ENCODE measurements at regions not wholly inside any gene's neighbourhood (a gene's known extent, or its start where the extent isn't known, plus 50 kb on each side); places are given as distances from the start of the nearest gene placed in this dataset.

DNA sequence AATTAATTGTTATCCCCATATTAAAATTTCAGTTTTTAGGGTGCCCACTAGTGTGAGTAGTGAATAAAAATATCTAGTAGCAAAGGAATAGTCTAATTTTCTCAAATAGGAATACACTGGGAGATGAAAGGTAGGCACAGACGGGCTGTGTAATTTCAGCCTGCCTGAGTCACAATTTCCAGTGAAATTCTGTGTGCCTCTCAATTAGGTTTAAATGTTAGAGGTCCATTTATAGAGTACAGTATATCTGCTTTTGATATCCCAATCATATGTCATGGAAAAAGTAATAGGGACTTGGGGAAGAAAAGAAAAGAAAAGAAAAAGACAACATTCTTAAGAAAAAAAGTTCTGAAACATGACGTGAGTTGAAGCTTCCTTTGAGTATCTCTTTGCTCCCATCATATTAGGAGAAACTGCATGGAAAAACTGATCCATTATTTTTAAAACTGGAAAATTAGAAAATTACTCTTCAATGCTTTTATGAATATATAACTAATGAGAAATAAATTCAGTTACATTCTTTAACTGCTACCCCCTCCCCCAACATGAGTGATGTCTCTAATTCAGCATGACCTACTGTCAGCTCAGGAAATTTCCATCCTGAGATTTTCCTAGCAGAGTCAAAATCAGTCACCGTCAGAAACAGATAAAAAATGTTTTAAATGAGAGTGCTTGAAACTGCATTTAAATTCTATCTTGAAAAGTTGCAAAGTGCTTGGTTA is 473.8 kb upstream of the HSF2 start:
- Histone ChIP-seq H3K27me3 (ENCODE audit: control insufficient read depth in 3 of 3, insufficient read depth in 3 of 3, low read length in 3 of 3) (no peaks in the 10 kb centered on the region), H3K27ac (ENCODE audit: low read depth in 1 of 3, low read length in 2 of 3) (no peak overlapping the region), H3K9me3 (ENCODE audit: control insufficient read depth in 2 of 2, insufficient read depth in 1 of 2, low read depth in 1 of 2, low read length in 1 of 2) (no peaks in the 10 kb centered on the region), H3K4me1 (ENCODE audit: control insufficient read depth in 3 of 3, insufficient read depth in 2 of 3, low read depth in 1 of 3, low read length in 2 of 3) (no peaks in the 10 kb centered on the region), H3K4me3 (ENCODE audit: low read depth in 1 of 3, low read length in 3 of 3) (no peak overlapping the region), H3K36me3 (ENCODE audit: control insufficient read depth in 3 of 3, insufficient read depth in 2 of 3, low read depth in 1 of 3, low read length in 3 of 3) (no peaks in the 10 kb centered on the region)
- no peak for DNase-seq
- FAIRE-seq = no peak
- 66 to 83% (median 78%) methylated on average over 3 of the region's 3 CpGs for WGBS, 3 donors

DNA sequence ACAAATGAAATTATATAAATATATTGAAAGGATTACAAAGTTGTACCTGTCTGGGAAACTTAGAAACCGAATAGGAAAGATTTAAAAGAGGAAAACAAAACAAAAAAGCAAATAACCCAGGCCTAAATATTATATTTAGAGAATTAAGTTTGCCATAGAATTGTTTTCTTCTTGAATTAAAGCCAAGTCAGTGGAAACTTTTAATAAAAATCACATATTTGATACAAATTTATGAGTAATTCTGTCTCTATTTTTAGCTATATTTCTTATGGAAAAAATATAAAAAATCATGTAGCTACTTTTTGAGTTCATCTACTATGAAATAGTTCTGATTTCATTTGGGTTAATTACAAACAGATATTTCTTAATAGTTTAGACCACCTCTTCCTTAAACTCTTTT is 470.2 kb upstream of the HSF2 start:
- no peaks in the 10 kb centered on the region for H3K9me3 ChIP-seq (ENCODE audit: control insufficient read depth in 2 of 2, insufficient read depth in 1 of 2, low read depth in 1 of 2, low read length in 1 of 2)
- H3K27ac ChIP-seq (ENCODE audit: low read depth in 1 of 3, low read length in 2 of 3) = no peak overlapping the region
- 58 to 79% (median 62%) methylated on average over 1 of the region's 1 CpG for WGBS, 3 donors
- no peaks in the 10 kb centered on the region for H3K4me1 ChIP-seq (ENCODE audit: control insufficient read depth in 3 of 3, insufficient read depth in 2 of 3, low read depth in 1 of 3, low read length in 2 of 3)
- no peak overlapping the region for H3K4me3 ChIP-seq (ENCODE audit: low read depth in 1 of 3, low read length in 3 of 3)
- H3K27me3 ChIP-seq (ENCODE audit: control insufficient read depth in 3 of 3, insufficient read depth in 3 of 3, low read length in 3 of 3) = no peaks in the 10 kb centered on the region
- FAIRE-seq = no peak
- no peaks in the 10 kb centered on the region for H3K36me3 ChIP-seq (ENCODE audit: control insufficient read depth in 3 of 3, insufficient read depth in 2 of 3, low read depth in 1 of 3, low read length in 3 of 3)
- no peak for DNase-seq

DNA sequence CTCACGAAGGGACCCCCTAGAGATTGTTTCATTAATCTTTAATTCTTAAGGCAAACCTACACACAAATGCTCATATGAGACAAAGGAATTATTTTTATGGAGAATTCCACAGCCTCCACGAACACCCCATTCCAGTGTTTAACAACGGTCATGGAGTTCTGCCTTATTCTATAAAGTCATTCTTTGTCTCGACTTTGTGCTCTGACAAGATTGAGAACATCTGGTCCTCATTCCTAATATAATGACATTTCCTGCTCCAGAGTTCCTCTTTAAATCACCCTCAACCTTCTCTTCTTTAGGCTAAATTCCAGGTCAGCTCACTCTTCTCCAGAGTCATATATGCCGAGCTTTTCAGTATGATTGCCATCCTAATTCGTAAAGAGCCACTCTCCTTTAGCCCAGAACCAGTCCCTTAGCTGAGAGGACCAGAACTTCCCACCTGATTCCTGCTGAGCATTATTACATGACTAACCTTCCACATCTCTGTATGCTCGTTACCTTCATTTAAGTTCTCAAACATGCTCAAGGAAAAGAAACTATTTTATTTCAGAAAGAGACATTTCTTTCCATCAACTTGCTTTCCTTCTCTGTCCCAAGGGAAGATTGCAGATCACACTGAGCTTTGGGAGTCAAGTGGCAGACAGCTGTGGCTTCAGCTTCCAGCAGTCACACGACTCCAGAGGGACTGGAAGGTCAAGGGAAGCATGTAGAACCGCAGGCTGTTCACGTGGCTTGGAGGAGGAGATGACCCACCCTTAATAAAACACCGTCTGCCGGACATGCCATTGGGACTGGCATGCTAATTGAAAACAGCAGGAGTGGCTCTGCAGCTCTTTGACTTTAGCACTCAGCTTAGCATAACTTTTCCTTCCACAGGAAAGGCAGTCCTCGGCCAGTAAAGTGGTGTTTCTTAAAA is 467.1 kb upstream of the HSF2 start:
- Histone ChIP-seq H3K9me3 (ENCODE audit: control insufficient read depth in 2 of 2, insufficient read depth in 1 of 2, low read depth in 1 of 2, low read length in 1 of 2) (no peaks in the 10 kb centered on the region), H3K27me3 (ENCODE audit: control insufficient read depth in 3 of 3, insufficient read depth in 3 of 3, low read length in 3 of 3) (no peaks in the 10 kb centered on the region), H3K27ac (ENCODE audit: low read depth in 1 of 3, low read length in 2 of 3) (no peak overlapping the region), H3K4me1 (ENCODE audit: control insufficient read depth in 3 of 3, insufficient read depth in 2 of 3, low read depth in 1 of 3, low read length in 2 of 3) (no peaks in the 10 kb centered on the region), H3K36me3 (ENCODE audit: control insufficient read depth in 3 of 3, insufficient read depth in 2 of 3, low read depth in 1 of 3, low read length in 3 of 3) (no peaks in the 10 kb centered on the region), H3K4me3 (ENCODE audit: low read depth in 1 of 3, low read length in 3 of 3) (no peak overlapping the region)
- WGBS, 3 donors = 38 to 48% (median 47%) methylated on average over 13 of the region's 13 CpGs
- FAIRE-seq (no peak), DNase-seq (peak; percentile 17 to 55)

DNA sequence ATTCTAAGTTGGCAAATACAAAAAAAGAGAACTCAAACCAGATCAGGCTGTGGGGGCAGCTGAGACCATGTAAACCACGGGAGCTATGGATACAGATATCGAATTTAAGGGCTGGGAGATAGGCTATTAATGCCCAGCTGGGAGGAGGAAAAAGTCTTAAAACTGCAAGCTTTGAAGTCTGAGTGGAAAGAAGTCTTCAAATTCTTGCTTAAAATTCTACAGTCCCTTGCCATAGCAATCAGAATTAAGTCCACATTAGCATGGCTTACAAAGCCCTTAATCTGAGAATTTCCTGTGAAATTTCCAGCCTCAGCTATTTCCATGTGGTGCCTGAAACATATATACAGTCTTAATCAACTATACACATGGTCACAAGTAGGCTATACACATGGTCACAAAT is 465.0 kb upstream of the HSF2 start:
- H3K27ac ChIP-seq (ENCODE audit: low read depth in 1 of 3, low read length in 2 of 3) = no peak overlapping the region
- 76 to 84% (median 77%) methylated on average over 2 of the region's 2 CpGs for WGBS, 3 donors
- no peak overlapping the region for H3K4me3 ChIP-seq (ENCODE audit: low read depth in 1 of 3, low read length in 3 of 3)
- H3K9me3 ChIP-seq (ENCODE audit: control insufficient read depth in 2 of 2, insufficient read depth in 1 of 2, low read depth in 1 of 2, low read length in 1 of 2) = no peaks in the 10 kb centered on the region
- no peaks in the 10 kb centered on the region for H3K4me1 ChIP-seq (ENCODE audit: control insufficient read depth in 3 of 3, insufficient read depth in 2 of 3, low read depth in 1 of 3, low read length in 2 of 3)
- no peaks in the 10 kb centered on the region for H3K27me3 ChIP-seq (ENCODE audit: control insufficient read depth in 3 of 3, insufficient read depth in 3 of 3, low read length in 3 of 3)
- no peak for FAIRE-seq
- DNase-seq = no peak
- H3K36me3 ChIP-seq (ENCODE audit: control insufficient read depth in 3 of 3, insufficient read depth in 2 of 3, low read depth in 1 of 3, low read length in 3 of 3) = no peaks in the 10 kb centered on the region

DNA sequence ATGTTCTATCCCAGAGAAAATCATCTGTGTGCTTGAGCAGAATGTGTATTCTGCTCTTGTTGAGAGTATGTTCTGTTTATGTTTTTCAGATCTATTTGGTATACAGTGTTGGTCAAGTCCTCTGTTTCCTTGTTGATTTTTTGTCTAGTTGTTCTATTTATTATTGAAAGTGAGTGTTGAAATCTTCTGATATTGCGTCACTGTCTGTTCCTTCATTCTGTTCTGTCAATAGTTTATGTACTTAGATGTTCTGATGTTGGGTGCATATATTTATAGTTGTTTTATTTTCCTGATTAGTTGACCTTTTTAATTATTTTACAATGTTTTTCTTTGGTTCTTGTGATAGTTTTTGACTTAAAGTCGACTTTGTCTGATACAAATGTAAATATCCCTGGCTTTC is 458.7 kb upstream of the HSF2 start:
- no peaks in the 10 kb centered on the region for H3K9me3 ChIP-seq (ENCODE audit: control insufficient read depth in 2 of 2, insufficient read depth in 1 of 2, low read depth in 1 of 2, low read length in 1 of 2)
- DNase-seq = no peak
- no peaks in the 10 kb centered on the region for H3K36me3 ChIP-seq (ENCODE audit: control insufficient read depth in 3 of 3, insufficient read depth in 2 of 3, low read depth in 1 of 3, low read length in 3 of 3)
- no peak for FAIRE-seq
- WGBS, 3 donors = 51 to 60% (median 57%) methylated on average over 2 of the region's 2 CpGs
- no peaks in the 10 kb centered on the region for H3K4me1 ChIP-seq (ENCODE audit: control insufficient read depth in 3 of 3, insufficient read depth in 2 of 3, low read depth in 1 of 3, low read length in 2 of 3)
- no peak overlapping the region for H3K27ac ChIP-seq (ENCODE audit: low read depth in 1 of 3, low read length in 2 of 3)
- H3K27me3 ChIP-seq (ENCODE audit: control insufficient read depth in 3 of 3, insufficient read depth in 3 of 3, low read length in 3 of 3) = no peaks in the 10 kb centered on the region
- H3K4me3 ChIP-seq (ENCODE audit: low read depth in 1 of 3, low read length in 3 of 3) = no peak overlapping the region

DNA sequence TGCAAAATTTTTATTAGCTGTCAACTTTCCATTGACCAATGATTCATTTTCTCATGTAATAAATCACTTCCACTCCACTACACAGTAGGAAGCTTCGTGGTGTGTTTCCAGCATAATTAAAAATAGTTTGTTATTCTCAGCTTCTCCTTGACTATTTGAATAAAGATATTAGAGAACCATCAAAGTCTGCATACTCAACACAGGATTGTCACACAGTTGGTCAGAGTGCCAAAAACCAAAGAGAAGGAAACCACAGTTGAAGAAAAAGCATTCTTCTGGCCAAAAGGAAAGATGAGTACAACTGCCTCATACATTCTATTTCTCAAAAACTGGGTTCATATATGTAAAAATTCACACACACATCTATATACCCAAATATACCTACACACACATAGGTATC is 455.1 kb upstream of the HSF2 start:
- Histone ChIP-seq H3K9me3 (ENCODE audit: control insufficient read depth in 2 of 2, insufficient read depth in 1 of 2, low read depth in 1 of 2, low read length in 1 of 2) (no peaks in the 10 kb centered on the region), H3K36me3 (ENCODE audit: control insufficient read depth in 3 of 3, insufficient read depth in 2 of 3, low read depth in 1 of 3, low read length in 3 of 3) (no peaks in the 10 kb centered on the region), H3K4me1 (ENCODE audit: control insufficient read depth in 3 of 3, insufficient read depth in 2 of 3, low read depth in 1 of 3, low read length in 2 of 3) (no peaks in the 10 kb centered on the region), H3K4me3 (ENCODE audit: low read depth in 1 of 3, low read length in 3 of 3) (no peak overlapping the region), H3K27ac (ENCODE audit: low read depth in 1 of 3, low read length in 2 of 3) (no peak overlapping the region), H3K27me3 (ENCODE audit: control insufficient read depth in 3 of 3, insufficient read depth in 3 of 3, low read length in 3 of 3) (no peaks in the 10 kb centered on the region)
- 37 to 52% (median 49%) methylated on average over 1 of the region's 1 CpG for WGBS, 3 donors
- DNase-seq (no peak), FAIRE-seq (no peak)

DNA sequence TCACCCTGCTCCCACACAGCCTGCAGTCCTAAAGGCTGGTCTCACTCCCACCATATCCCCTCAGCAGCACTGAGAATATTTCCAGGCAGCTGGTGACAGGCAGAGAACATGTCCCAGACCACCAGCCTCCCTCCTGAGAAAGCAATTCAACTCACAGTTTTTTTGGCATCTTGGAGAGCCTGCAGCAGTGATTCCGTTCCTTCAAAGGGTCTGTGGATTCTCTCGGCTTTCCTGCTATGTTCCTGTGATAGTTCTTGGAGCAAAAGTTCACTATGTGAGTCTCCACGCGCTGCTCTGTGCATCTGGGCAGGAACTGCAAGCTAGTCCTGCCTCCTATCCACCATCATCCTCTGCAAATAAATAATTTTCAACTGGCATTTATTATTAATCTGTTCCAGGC is 448.3 kb upstream of the HSF2 start:
- Histone ChIP-seq H3K27ac (ENCODE audit: low read depth in 1 of 3, low read length in 2 of 3) (no peak overlapping the region), H3K36me3 (ENCODE audit: control insufficient read depth in 3 of 3, insufficient read depth in 2 of 3, low read depth in 1 of 3, low read length in 3 of 3) (no peaks in the 10 kb centered on the region), H3K27me3 (ENCODE audit: control insufficient read depth in 3 of 3, insufficient read depth in 3 of 3, low read length in 3 of 3) (no peaks in the 10 kb centered on the region), H3K4me1 (ENCODE audit: control insufficient read depth in 3 of 3, insufficient read depth in 2 of 3, low read depth in 1 of 3, low read length in 2 of 3) (no peaks in the 10 kb centered on the region), H3K9me3 (ENCODE audit: control insufficient read depth in 2 of 2, insufficient read depth in 1 of 2, low read depth in 1 of 2, low read length in 1 of 2) (no peaks in the 10 kb centered on the region), H3K4me3 (ENCODE audit: low read depth in 1 of 3, low read length in 3 of 3) (no peak overlapping the region)
- no peak for FAIRE-seq
- 79 to 92% (median 80%) methylated on average over 4 of the region's 4 CpGs for WGBS, 3 donors
- no peak for DNase-seq

DNA sequence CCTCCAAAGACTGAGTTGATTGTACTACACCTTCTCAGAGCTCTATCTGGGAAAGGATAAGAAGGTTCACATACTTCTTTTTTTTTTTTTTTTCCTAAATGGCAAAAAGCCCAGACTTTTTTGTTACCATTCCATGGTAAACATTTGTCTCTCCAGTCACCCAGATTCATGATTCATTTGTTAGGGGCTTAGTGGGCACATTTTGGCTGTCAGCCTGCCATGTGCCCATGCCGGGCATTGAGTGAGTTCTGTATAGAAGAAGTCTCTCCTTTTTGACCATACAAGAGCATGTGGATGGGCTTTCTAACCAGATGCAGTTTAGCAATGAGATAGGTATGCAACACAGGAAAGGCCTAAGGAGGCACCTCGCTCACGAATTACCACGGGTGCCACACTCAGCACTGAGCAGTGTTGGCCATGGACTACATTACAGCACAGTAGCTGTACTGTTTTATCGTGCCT is 447.5 kb upstream of the HSF2 start:
- WGBS, 3 donors = 88 to 92% (median 88%) methylated on average over 5 of the region's 5 CpGs
- no peaks in the 10 kb centered on the region for H3K27me3 ChIP-seq (ENCODE audit: control insufficient read depth in 3 of 3, insufficient read depth in 3 of 3, low read length in 3 of 3)
- no peaks in the 10 kb centered on the region for H3K9me3 ChIP-seq (ENCODE audit: control insufficient read depth in 2 of 2, insufficient read depth in 1 of 2, low read depth in 1 of 2, low read length in 1 of 2)
- no peaks in the 10 kb centered on the region for H3K36me3 ChIP-seq (ENCODE audit: control insufficient read depth in 3 of 3, insufficient read depth in 2 of 3, low read depth in 1 of 3, low read length in 3 of 3)
- no peaks in the 10 kb centered on the region for H3K4me1 ChIP-seq (ENCODE audit: control insufficient read depth in 3 of 3, insufficient read depth in 2 of 3, low read depth in 1 of 3, low read length in 2 of 3)
- FAIRE-seq = no peak
- no peak for DNase-seq
- H3K27ac ChIP-seq (ENCODE audit: low read depth in 1 of 3, low read length in 2 of 3) = no peak overlapping the region
- no peak overlapping the region for H3K4me3 ChIP-seq (ENCODE audit: low read depth in 1 of 3, low read length in 3 of 3)

Data from small intestine (tissue), 7 donors.